H9 (cell line): ENCODE measurements at regions not wholly inside any gene's neighbourhood (a gene's known extent, or its start where the extent isn't known, plus 50 kb on each side); places are given as distances from the start of the nearest gene placed in this dataset.

Experiments
- DNase-seq: peaks from one replicate; pipeline ENCODE4 v3.0.0-alpha.2; 2017
- H2AFZ ChIP-seq: one replicate; pipeline ENCODE4 v1.6.1; 2013; ENCODE audit warnings: mild to moderate bottlenecking, low read length, control low read depth, moderate library complexity
- H2AK5ac ChIP-seq: 2 replicates; pipeline ENCODE4 v1.6.1; 2013; ENCODE audit warnings: low read length, control low read depth, mixed read lengths; ENCODE audit not compliant: insufficient read length
- H2BK120ac ChIP-seq: one replicate; pipeline ENCODE4 v1.6.1; 2013; ENCODE audit warnings: low read depth, mild to moderate bottlenecking, low read length, control low read depth, inconsistent platforms; ENCODE audit not compliant: poor library complexity, severe bottlenecking
- H2BK12ac ChIP-seq: 2 replicates; pipeline ENCODE4 v1.6.1; 2013; ENCODE audit warnings: low read length, control low read depth, mixed read lengths, low read depth; ENCODE audit not compliant: insufficient read length
- H2BK15ac ChIP-seq: 2 replicates; pipeline ENCODE4 v1.6.1; 2013; ENCODE audit warnings: low read depth, low read length, control low read depth
- H2BK20ac ChIP-seq: one replicate; pipeline ENCODE4 v1.6.1; 2013; ENCODE audit warnings: low read depth, mild to moderate bottlenecking, low read length, control low read depth, inconsistent platforms; ENCODE audit not compliant: poor library complexity, severe bottlenecking
- H2BK5ac ChIP-seq: 2 replicates; pipeline ENCODE4 v1.6.1; 2013; ENCODE audit warnings: low read length, control low read depth, mixed read lengths; ENCODE audit not compliant: insufficient read length
- H3K14ac ChIP-seq: 2 replicates; pipeline ENCODE4 v1.6.1; 2013; ENCODE audit warnings: low read length, control low read depth; ENCODE audit not compliant: insufficient read depth
- H3K18ac ChIP-seq: 2 replicates; pipeline ENCODE4 v1.6.1; 2013; ENCODE audit warnings: low read depth, mild to moderate bottlenecking, mixed read lengths, low read length, control low read depth; ENCODE audit not compliant: insufficient read length
- H3K23ac ChIP-seq: 2 replicates; pipeline ENCODE4 v1.6.1; 2013; ENCODE audit warnings: low read length, control low read depth, mixed read lengths, low read depth; ENCODE audit not compliant: insufficient read length
- H3K23me2 ChIP-seq: 2 replicates; pipeline ENCODE4 v1.6.1; 2013; ENCODE audit warnings: low read depth, mild to moderate bottlenecking, mixed read lengths, low read length, control low read depth; ENCODE audit not compliant: insufficient read length, poor library complexity, severe bottlenecking
- H3K27ac ChIP-seq: 2 replicates; pipeline ENCODE4 v1.5.1; 2013; ENCODE audit warnings: low read length, control low read depth, mixed read lengths, low read depth; ENCODE audit not compliant: insufficient read length
- H3K27me3 ChIP-seq: 2 replicates; pipeline ENCODE4 v1.6.1; 2013; ENCODE audit warnings: low read length, control low read depth, inconsistent platforms; ENCODE audit not compliant: insufficient read depth
- H3K4ac ChIP-seq: 2 replicates; pipeline ENCODE4 v1.6.1; 2013; ENCODE audit warnings: low read depth, mild to moderate bottlenecking, control low read depth, inconsistent platforms, low read length, moderate library complexity
- H3K4me1 ChIP-seq: 2 replicates; pipeline ENCODE4 v1.6.1; 2013; ENCODE audit warnings: low read length, control low read depth, inconsistent platforms; ENCODE audit not compliant: insufficient read depth
- H3K4me2 ChIP-seq: 2 replicates; pipeline ENCODE4 v1.6.1; 2013; ENCODE audit warnings: low read length, control low read depth, mixed read lengths; ENCODE audit not compliant: insufficient read length, insufficient read depth
- H3K56ac ChIP-seq: 2 replicates; pipeline ENCODE4 v1.6.1; 2013; ENCODE audit warnings: low read depth, mild to moderate bottlenecking, mixed read lengths, low read length, control low read depth; ENCODE audit not compliant: insufficient read length
- H3K79me1 ChIP-seq: 2 replicates; pipeline ENCODE4 v1.6.1; 2013; ENCODE audit warnings: low read depth, mild to moderate bottlenecking, moderate library complexity, low read length, control low read depth, inconsistent platforms; ENCODE audit not compliant: insufficient read depth, poor library complexity, severe bottlenecking
- H3K79me2 ChIP-seq: 2 replicates; pipeline ENCODE4 v1.6.1; 2013; ENCODE audit warnings: low read length, control low read depth, inconsistent platforms; ENCODE audit not compliant: insufficient read depth
- H3K9ac ChIP-seq: 2 replicates; pipeline ENCODE4 v1.6.1; 2013; ENCODE audit warnings: low read length, control low read depth, mixed read lengths; ENCODE audit not compliant: insufficient read length; ENCODE audit errors: extremely low read depth
- H3K9me3 ChIP-seq: one replicate; pipeline ENCODE4 v1.6.1; 2013; ENCODE audit warnings: low read depth, low read length, inconsistent platforms; ENCODE audit not compliant: control insufficient read depth
- H3T11ph ChIP-seq: one replicate; pipeline ENCODE4 v1.6.1; 2013; ENCODE audit warnings: mild to moderate bottlenecking, low read length, control low read depth, inconsistent platforms
- H4K20me1 ChIP-seq: one replicate; pipeline ENCODE4 v1.6.1; 2013; ENCODE audit not compliant: control insufficient read depth, insufficient read length, insufficient read depth
- H4K5ac ChIP-seq: 2 replicates; pipeline ENCODE4 v1.6.1; 2013; ENCODE audit warnings: low read depth, mild to moderate bottlenecking, mixed read lengths, low read length, control low read depth; ENCODE audit not compliant: insufficient read length
- H4K8ac ChIP-seq: replicated peaks from 2 replicates; pipeline ENCODE4 v1.6.1; 2013; ENCODE audit warnings: low read length, control low read depth, mixed read lengths, low read depth; ENCODE audit not compliant: insufficient read length
- H4K91ac ChIP-seq: 2 replicates; pipeline ENCODE4 v1.6.1; 2013; ENCODE audit warnings: low read depth, mild to moderate bottlenecking, moderate library complexity, mixed read lengths, low read length, control low read depth; ENCODE audit not compliant: insufficient read length
- H3K27ac Mint-ChIP-seq, 3 experiments: 2 replicates in 2 of 3; 3 replicates in 1 of 3; pipeline ENCODE4 v1.8.0; 2020 to 2021; ENCODE audit warnings: mixed read lengths in 3 of 3, mild to moderate bottlenecking in 1 of 3, moderate library complexity in 1 of 3
- H3K27me3 Mint-ChIP-seq: 2 replicates; pipeline ENCODE4 v1.8.0; 2021; ENCODE audit warnings: low read depth, mild to moderate bottlenecking, moderate library complexity, mixed read lengths
- H3K36me3 Mint-ChIP-seq, 3 experiments: 2 replicates in 2 of 3; 3 replicates in 1 of 3; pipeline ENCODE4 v1.8.0; 2020 to 2021; ENCODE audit warnings: low read depth in 3 of 3, mixed read lengths in 3 of 3; ENCODE audit not compliant: insufficient read depth in 1 of 3
- H3K4me1 Mint-ChIP-seq, 2 experiments: 2 replicates each; pipeline ENCODE4 v1.8.0; 2020; ENCODE audit warnings: mixed read lengths in 2 of 2
- H3K4me3 Mint-ChIP-seq, 2 experiments: 2 replicates in 1 of 2; 3 replicates in 1 of 2; pipeline ENCODE4 v1.8.0; 2020 to 2021; ENCODE audit warnings: mild to moderate bottlenecking in 2 of 2, mixed read lengths in 2 of 2, moderate library complexity in 1 of 2
- H3K9me3 Mint-ChIP-seq, 2 experiments: 2 replicates in 1 of 2; 3 replicates in 1 of 2; pipeline ENCODE4 v1.8.0; 2020; ENCODE audit warnings: mild to moderate bottlenecking in 2 of 2, mixed read lengths in 2 of 2, moderate library complexity in 1 of 2
- CTCF ChIP-seq: fragments of 200-600 bp; sonication (generic); conservative IDR thresholded peaks from 3 replicates; pipeline ENCODE4 v1.8.0; 2021; ENCODE audit warnings: antibody characterized with exemption, mild to moderate bottlenecking
- WGBS: extraction: QIAGEN DNeasy Blood & Tissue Kit; methylation state at CpG from one replicate; pipeline ENCODE4 v1.1.7; 2013; ENCODE audit warnings: missing lambda C conversion rate, low lambda C conversion rate, mixed read lengths; ENCODE audit not compliant: insufficient read length; ENCODE audit errors: extremely low coverage; 5-methylcytosine and 5-hydroxymethylcytosine counted together

- H3K23me2 ChIP-seq, result peaks cover 2% of the 10 kb centered on the region
- no CpG with 5 or more reads among the region's 3 CpGs for WGBS
- H3K18ac ChIP-seq, result no peak overlapping the region
- H3K27me3 ChIP-seq, result no peaks in the 10 kb centered on the region
- H2AK5ac ChIP-seq, result no peak overlapping the region
- no peak overlapping the region for H3K23ac ChIP-seq
- H2BK5ac ChIP-seq, result no peak overlapping the region
- no peak overlapping the region for H4K5ac ChIP-seq
- H3K14ac ChIP-seq, result no peak overlapping the region
- no peak overlapping the region for H2BK20ac ChIP-seq
- Mint-ChIP-seq H3K27me3 (no peaks in the 10 kb centered on the region; the same call in 1 of the 2 replicates), H3K27ac (no peak overlapping the region), H3K36me3 (peaks cover 0 to 8% (median 4%) of the 10 kb centered on the region in 3 experiments; a peak in 5 of 7 replicates), H3K4me3 (no peak overlapping the region), H3K4me1 (peaks cover 9 to 12% of the 10 kb centered on the region in 2 experiments), H3K9me3 (peaks cover 8 to 15% of the 10 kb centered on the region in 2 experiments; a peak in 4 of 5 replicates)
- no peak overlapping the region for H3K4ac ChIP-seq
- H4K8ac ChIP-seq, result no peak overlapping the region
- no peak overlapping the region for H4K91ac ChIP-seq
- H3T11ph ChIP-seq, result no peak overlapping the region
- no peak overlapping the region for H3K27ac ChIP-seq
- no peak overlapping the region for H2BK15ac ChIP-seq
- H3K79me2 ChIP-seq, result no peaks in the 10 kb centered on the region
- H3K79me1 ChIP-seq, result no peaks in the 10 kb centered on the region
- H3K4me1 ChIP-seq, result no peaks in the 10 kb centered on the region
- no peak overlapping the region for H3K56ac ChIP-seq
- H3K9ac ChIP-seq, result no peak overlapping the region
- no peak overlapping the region for H2BK120ac ChIP-seq
- TF ChIP-seq CTCF, result peak; percentile 36; the same call in 2 of the 3 replicates
- peaks cover 8% of the 10 kb centered on the region for H3K9me3 ChIP-seq
- no peak overlapping the region for H2AFZ ChIP-seq
- DNase-seq, result no peak
- no peak overlapping the region for H2BK12ac ChIP-seq
- H4K20me1 ChIP-seq, result no peaks in the 10 kb centered on the region
- no peak overlapping the region for H3K4me2 ChIP-seq
Observed at GRCh38 chr11:122578171-122578825, 77.2 kb upstream of the UBASH3B start.
